Vagina (tissue), 2 donors: ENCODE measurements at regions not wholly inside any gene's neighbourhood (a gene's known extent, or its start where the extent isn't known, plus 50 kb on each side); places are given as distances from the start of the nearest gene placed in this dataset.

Source experiments
- DNase-seq, 2 donors: peaks; one replicate each; pipeline ENCODE4 v3.0.0-alpha.2; 2017; ENCODE audit errors: extremely low spot score in 2 of 2
- H3K27ac ChIP-seq: fragments of 200-600 bp; sonication (generic); one replicate; pipeline ENCODE4 v1.5.1; 2019
- H3K27me3 ChIP-seq: fragments of 200-600 bp; sonication (generic); one replicate; pipeline ENCODE4 v1.5.1; 2019
- H3K36me3 ChIP-seq, 2 donors: fragments of 200-600 bp; sonication (generic); one replicate each; pipeline ENCODE4 v1.5.1; 2017 to 2019
- H3K4me1 ChIP-seq: fragments of 200-600 bp; sonication (generic); one replicate; pipeline ENCODE4 v1.5.1; 2019
- H3K4me3 ChIP-seq, 2 donors: fragments of 200-600 bp; sonication (generic); 1 replicate in 1 of 2; 2 replicates in 1 of 2; pipeline ENCODE4 v1.5.1; 2016 to 2019
- H3K9me3 ChIP-seq: fragments of 200-600 bp; sonication (generic); one replicate; pipeline ENCODE4 v1.5.1; 2019
- CTCF ChIP-seq, 3 experiments: fragments of 450-650 bp in 2 of 3; fragments of 200-600 bp in 1 of 3; sonication (generic) in 1 of 3; IDR thresholded peaks; one replicate each; pipeline ENCODE4 v1.5.1; 2017 to 2019; ENCODE audit warnings: antibody characterized with exemption in 3 of 3, mild to moderate bottlenecking in 2 of 3, moderate library complexity in 2 of 3
- POLR2A ChIP-seq, 2 donors: fragments of 450-650 bp; IDR thresholded peaks; one replicate each; pipeline ENCODE4 v1.6.1; 2017; ENCODE audit warnings: antibody characterized with exemption in 2 of 2, mild to moderate bottlenecking in 2 of 2, moderate library complexity in 2 of 2
- POLR2AphosphoS5 ChIP-seq, 2 donors: sonication (generic); formaldehyde crosslinking; IDR thresholded peaks; one replicate each; pipeline ENCODE4 v1.9.0; 2017; ENCODE audit warnings: antibody characterized with exemption in 2 of 2, mild to moderate bottlenecking in 2 of 2, low read depth in 1 of 2; ENCODE audit not compliant: insufficient read depth in 1 of 2
- intact Hi-C: fragments of 100-400 bp; cut with DNase I; formaldehyde crosslinking; loops from one replicate; pipeline ENCODE4 v1.15.1; 2023

GRCh38 chr4:24650849-24651640 lies 66.7 kb upstream of the DHX15 start:
- intact Hi-C loops, result no loop called here

GRCh38 chr4:24655326-24655725 lies 71.0 kb upstream of the DHX15 start:
- H3K36me3 ChIP-seq, result no peaks in the 10 kb centered on the region
- H3K27ac ChIP-seq, result no peak overlapping the region
- intact Hi-C loops, result no loop called here
- TF ChIP-seq CTCF (IDR thresholded peaks at IDR 0.05), result no peak
- no peak for TF ChIP-seq POLR2AphosphoS5 (IDR thresholded peaks at IDR 0.05; ENCODE audit: insufficient read depth in 1 of 2, low read depth in 1 of 2)
- no peak for TF ChIP-seq POLR2A (IDR thresholded peaks at IDR 0.05)
- H3K4me3 ChIP-seq, result no peak overlapping the region
- no peak for DNase-seq
- H3K4me1 ChIP-seq, result peaks cover 8% of the 10 kb centered on the region
- no peaks in the 10 kb centered on the region for H3K9me3 ChIP-seq
- no peaks in the 10 kb centered on the region for H3K27me3 ChIP-seq

More at GRCh38 chr4:24650849-24651640, 66.7 kb upstream of the DHX15 start:
- H3K4me1 ChIP-seq, result no peaks in the 10 kb centered on the region
- no peak overlapping the region for H3K27ac ChIP-seq
- no peaks in the 10 kb centered on the region for H3K27me3 ChIP-seq
- no peaks in the 10 kb centered on the region for H3K36me3 ChIP-seq
- H3K9me3 ChIP-seq, result no peaks in the 10 kb centered on the region
- no peak overlapping the region for H3K4me3 ChIP-seq
- no peak for DNase-seq
- no peak for TF ChIP-seq POLR2AphosphoS5 (IDR thresholded peaks at IDR 0.05; ENCODE audit: insufficient read depth in 1 of 2, low read depth in 1 of 2)
- no peak for TF ChIP-seq CTCF (IDR thresholded peaks at IDR 0.05)
- no peak for TF ChIP-seq POLR2A (IDR thresholded peaks at IDR 0.05)

GRCh38 chr4:24655971-24656370 lies 71.6 kb upstream of the DHX15 start:
- Histone ChIP-seq H3K27me3 (no peaks in the 10 kb centered on the region), H3K36me3 (no peaks in the 10 kb centered on the region), H3K4me3 (no peak overlapping the region), H3K27ac (no peak overlapping the region), H3K9me3 (no peaks in the 10 kb centered on the region), H3K4me1 (peaks cover 8% of the 10 kb centered on the region)
- DNase-seq, result no peak
- TF ChIP-seq POLR2A (IDR thresholded peaks at IDR 0.05) (no peak), CTCF (IDR thresholded peaks at IDR 0.05) (no peak)
- intact Hi-C loops, result no loop called here

- Histone ChIP-seq H3K27ac (no peak overlapping the region), H3K27me3 (no peaks in the 10 kb centered on the region), H3K9me3 (no peaks in the 10 kb centered on the region), H3K4me3 (no peak overlapping the region), H3K4me1 (peaks cover 8% of the 10 kb centered on the region), H3K36me3 (no peaks in the 10 kb centered on the region)
- no peak for DNase-seq
- intact Hi-C loops, result no loop called here
- no peak for TF ChIP-seq CTCF (IDR thresholded peaks at IDR 0.05)
- no peak for TF ChIP-seq POLR2A (IDR thresholded peaks at IDR 0.05)
- TF ChIP-seq POLR2AphosphoS5 (IDR thresholded peaks at IDR 0.05; ENCODE audit: insufficient read depth in 1 of 2, low read depth in 1 of 2), result no peak
These were observed 72.6 kb upstream of the DHX15 start for GRCh38 chr4:24656906-24657305.

- H3K27me3 ChIP-seq, result no peaks in the 10 kb centered on the region
- H3K36me3 ChIP-seq, result no peaks in the 10 kb centered on the region
- H3K4me1 ChIP-seq, result peaks cover 8% of the 10 kb centered on the region
- H3K9me3 ChIP-seq, result no peaks in the 10 kb centered on the region
- intact Hi-C loops, result no loop called here
- no peak overlapping the region for H3K4me3 ChIP-seq
- TF ChIP-seq POLR2AphosphoS5 (IDR thresholded peaks at IDR 0.05; ENCODE audit: insufficient read depth in 1 of 2, low read depth in 1 of 2), result no peak
- TF ChIP-seq CTCF (IDR thresholded peaks at IDR 0.05), result no peak
- no peak for TF ChIP-seq POLR2A (IDR thresholded peaks at IDR 0.05)
- no peak for DNase-seq
- no peak overlapping the region for H3K27ac ChIP-seq
These were observed 73.6 kb upstream of the DHX15 start for GRCh38 chr4:24657768-24658617.
